ENCODE measurements at regions not wholly inside any gene's neighbourhood (a gene's known extent, or its start where the extent isn't known, plus 50 kb on each side); places are given as distances from the start of the nearest gene placed in this dataset.

- TF ChIP-seq INSM2 (tag by site-specific recombination; IDR thresholded peaks at IDR 0.05): no peak
- no peak for TF ChIP-seq ZSCAN5A (tag by site-specific recombination; IDR thresholded peaks at IDR 0.05)
Measured at GRCh38 chr7:67554986-67555385, 558.4 kb downstream of the TYW1 start (continued).

GRCh38 chr7:67564959-67565358 lies 568.3 kb downstream of the TYW1 start:
- no peaks in the 10 kb centered on the region for H3K36me3 ChIP-seq (ENCODE audit: control insufficient read depth in 2 of 2, insufficient read depth in 1 of 2, low read length in 2 of 2)
- ChIA-PET CTCF (no interaction called here), POLR2A (no interaction called here)
- no peaks in the 10 kb centered on the region for H3K4me1 ChIP-seq (ENCODE audit: control insufficient read depth, insufficient read depth, low read length)
- H3K9me3 ChIP-seq (ENCODE audit: control insufficient read depth, insufficient read depth, low read depth, low read length): no peaks in the 10 kb centered on the region; the same call in 1 of the 2 replicates
- TF ChIP-seq ZNF610 (tag by site-specific recombination; IDR thresholded peaks at IDR 0.05; ENCODE audit: borderline replicate concordance): no peak
- no peak for TF ChIP-seq PRDM1 (tag by site-specific recombination; IDR thresholded peaks at IDR 0.05)
- TF ChIP-seq ZNF280C (tag by site-specific recombination; IDR thresholded peaks at IDR 0.05): no peak
- no peak for TF ChIP-seq ZNF571 (tag by site-specific recombination; IDR thresholded peaks at IDR 0.05)
- no peak for TF ChIP-seq ZSCAN5A (tag by site-specific recombination; IDR thresholded peaks at IDR 0.05)
- no peak for TF ChIP-seq ZNF404 (tag by site-specific recombination; IDR thresholded peaks at IDR 0.05)
- TF ChIP-seq MZF1 (tag by site-specific recombination; IDR thresholded peaks at IDR 0.05; ENCODE audit: borderline replicate concordance): no peak
- no peak for TF ChIP-seq ZNF174 (tag by site-specific recombination; IDR thresholded peaks at IDR 0.05)
- no peak for TF ChIP-seq PRDM2 (tag by site-specific recombination; IDR thresholded peaks at IDR 0.05; ENCODE audit: borderline replicate concordance)
- no peak overlapping the region for H3K27ac ChIP-seq (ENCODE audit: extremely low read depth, low read depth, low read length)
- H3K4me3 ChIP-seq (ENCODE audit: low read depth, low read length): no peak overlapping the region

All from HEK293 (cell line).